ENCODE measurements at regions not wholly inside any gene's neighbourhood (a gene's known extent, or its start where the extent isn't known, plus 50 kb on each side); places are given as distances from the start of the nearest gene placed in this dataset.

- no peak for TF ChIP-seq MAX (IDR thresholded peaks at IDR 0.05)
- no peak for TF ChIP-seq YY1 (IDR thresholded peaks at IDR 0.05; ENCODE audit: low read depth)
- no peak for TF ChIP-seq REST (IDR thresholded peaks at IDR 0.05; ENCODE audit: low read depth)
Measured at GRCh38 chr6:15936503-15936902, 192.4 kb upstream of the MYLIP start.
